DND-41 (cell line): ENCODE measurements at regions not wholly inside any gene's neighbourhood (a gene's known extent, or its start where the extent isn't known, plus 50 kb on each side); places are given as distances from the start of the nearest gene placed in this dataset.

Experiments
- ATAC-seq: fragments of 200-7000 bp; cut with Tn5 transposase; 3 replicates; pipeline ENCODE4 v1.9.1; 2021; ENCODE audit warnings: low read depth; ENCODE audit not compliant: insufficient read depth
- DNase-seq: peaks from one replicate; pipeline ENCODE4 v3.0.0-alpha.2; 2020
- H2AFZ ChIP-seq: 2 replicates; pipeline ENCODE4 v1.6.0; 2012; ENCODE audit warnings: low read depth, low read length
- H3K27ac ChIP-seq: 2 replicates; pipeline ENCODE4 v1.5.1; 2012; ENCODE audit warnings: low read length, inconsistent platforms
- H3K27me3 ChIP-seq: fragments of 200-600 bp; sonication (generic); 2 replicates; pipeline ENCODE4 v1.6.0; 2012; ENCODE audit warnings: low read length, mild to moderate bottlenecking, inconsistent platforms; ENCODE audit not compliant: insufficient read depth, poor library complexity
- H3K36me3 ChIP-seq: 2 replicates; pipeline ENCODE4 v1.5.1; 2012; ENCODE audit warnings: low read length, inconsistent platforms; ENCODE audit not compliant: insufficient read depth
- H3K4me1 ChIP-seq: 2 replicates; pipeline ENCODE4 v1.5.1; 2012; ENCODE audit warnings: mild to moderate bottlenecking, low read length; ENCODE audit not compliant: insufficient read depth
- H3K4me2 ChIP-seq: 2 replicates; pipeline ENCODE4 v1.6.0; 2012; ENCODE audit warnings: mild to moderate bottlenecking, moderate library complexity, low read length, inconsistent platforms; ENCODE audit not compliant: insufficient read depth
- H3K4me3 ChIP-seq, 2 experiments: fragments of 200-600 bp in 1 of 2; shearing (Covaris generic) in 1 of 2; 2 replicates each; pipeline ENCODE4 v1.5.1; 2012 to 2016; ENCODE audit warnings: inconsistent platforms in 2 of 2, low read length in 2 of 2, mild to moderate bottlenecking in 2 of 2, low read depth in 1 of 2, moderate library complexity in 1 of 2
- H3K79me2 ChIP-seq: 2 replicates; pipeline ENCODE4 v1.6.0; 2012; ENCODE audit warnings: low read length, inconsistent platforms; ENCODE audit not compliant: insufficient read depth
- H3K9ac ChIP-seq: 2 replicates; pipeline ENCODE4 v1.6.0; 2012; ENCODE audit warnings: low read depth, mild to moderate bottlenecking, inconsistent platforms, low read length, moderate library complexity
- H3K9me3 ChIP-seq: 2 replicates; pipeline ENCODE4 v1.5.1; 2012; ENCODE audit warnings: low read length, moderate library complexity, mild to moderate bottlenecking, inconsistent platforms; ENCODE audit not compliant: insufficient read depth, severe bottlenecking
- H4K20me1 ChIP-seq: 2 replicates; pipeline ENCODE4 v1.6.0; 2012; ENCODE audit warnings: low read length; ENCODE audit not compliant: insufficient read depth
- EZH2 ChIP-seq: IDR thresholded peaks from 3 replicates; pipeline ENCODE4 v1.6.1; 2012; ENCODE audit warnings: borderline replicate concordance, low read depth, mild to moderate bottlenecking, moderate library complexity, low read length, inconsistent platforms; ENCODE audit not compliant: severe bottlenecking
- TF ChIP-seq, protein P1 (sequence below): IDR thresholded peaks from 2 replicates; pipeline ENCODE4 v1.5.1; 2012; ENCODE audit warnings: borderline replicate concordance, low read length, moderate library complexity, mild to moderate bottlenecking; ENCODE audit not compliant: poor library complexity, severe bottlenecking; ENCODE audit errors: extremely low read depth

- Histone ChIP-seq H3K9me3 (no peaks in the 10 kb centered on the region), H3K4me2 (no peak overlapping the region), H3K36me3 (no peaks in the 10 kb centered on the region), H3K27ac (no peak overlapping the region), H3K79me2 (no peaks in the 10 kb centered on the region), H2AFZ (no peak overlapping the region; the same call in 1 of the 2 replicates), H3K4me1 (no peaks in the 10 kb centered on the region), H3K4me3 (no peak overlapping the region), H3K27me3 (no peaks in the 10 kb centered on the region), H3K9ac (no peak overlapping the region), H4K20me1 (no peaks in the 10 kb centered on the region)
- TF ChIP-seq, protein P1, sequence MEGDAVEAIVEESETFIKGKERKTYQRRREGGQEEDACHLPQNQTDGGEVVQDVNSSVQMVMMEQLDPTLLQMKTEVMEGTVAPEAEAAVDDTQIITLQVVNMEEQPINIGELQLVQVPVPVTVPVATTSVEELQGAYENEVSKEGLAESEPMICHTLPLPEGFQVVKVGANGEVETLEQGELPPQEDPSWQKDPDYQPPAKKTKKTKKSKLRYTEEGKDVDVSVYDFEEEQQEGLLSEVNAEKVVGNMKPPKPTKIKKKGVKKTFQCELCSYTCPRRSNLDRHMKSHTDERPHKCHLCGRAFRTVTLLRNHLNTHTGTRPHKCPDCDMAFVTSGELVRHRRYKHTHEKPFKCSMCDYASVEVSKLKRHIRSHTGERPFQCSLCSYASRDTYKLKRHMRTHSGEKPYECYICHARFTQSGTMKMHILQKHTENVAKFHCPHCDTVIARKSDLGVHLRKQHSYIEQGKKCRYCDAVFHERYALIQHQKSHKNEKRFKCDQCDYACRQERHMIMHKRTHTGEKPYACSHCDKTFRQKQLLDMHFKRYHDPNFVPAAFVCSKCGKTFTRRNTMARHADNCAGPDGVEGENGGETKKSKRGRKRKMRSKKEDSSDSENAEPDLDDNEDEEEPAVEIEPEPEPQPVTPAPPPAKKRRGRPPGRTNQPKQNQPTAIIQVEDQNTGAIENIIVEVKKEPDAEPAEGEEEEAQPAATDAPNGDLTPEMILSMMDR = no peak
- TF ChIP-seq EZH2 = no peak
- DNase-seq (no peak), ATAC-seq (no peak; the same call in 2 of the 3 replicates)
Observed at GRCh38 chr3:30426293-30426993, 180.0 kb upstream of the TGFBR2 start.

DNA sequence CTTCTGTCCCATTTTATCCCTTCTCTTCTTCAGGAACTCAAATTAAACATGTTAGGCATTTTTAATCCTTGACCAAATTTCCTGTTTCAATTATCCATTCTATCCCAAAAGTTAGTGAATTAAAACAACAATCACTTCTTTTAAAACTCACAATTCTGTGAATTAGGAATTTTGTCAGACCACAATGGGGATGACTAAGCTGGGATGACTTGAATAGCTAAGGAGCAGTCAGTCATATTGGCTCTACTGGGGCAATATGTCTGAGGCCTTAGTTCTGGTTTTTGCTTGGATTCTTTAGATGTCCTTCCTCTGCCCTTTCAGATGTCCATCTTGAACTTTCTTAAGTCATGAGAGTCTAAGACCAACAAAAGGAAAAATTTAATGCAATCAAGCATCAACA lies 178.2 kb upstream of the TGFBR2 start:
- no peaks in the 10 kb centered on the region for H3K79me2 ChIP-seq
- H3K4me1 ChIP-seq = no peaks in the 10 kb centered on the region
- no peaks in the 10 kb centered on the region for H4K20me1 ChIP-seq
- no peaks in the 10 kb centered on the region for H3K9me3 ChIP-seq
- no peaks in the 10 kb centered on the region for H3K36me3 ChIP-seq
- TF ChIP-seq EZH2 = no peak
- no peak overlapping the region for H3K4me2 ChIP-seq
- no peak overlapping the region for H2AFZ ChIP-seq
- no peak for DNase-seq
- no peak overlapping the region for H3K27ac ChIP-seq
- H3K9ac ChIP-seq = no peak overlapping the region
- no peak overlapping the region for H3K4me3 ChIP-seq
- no peaks in the 10 kb centered on the region for H3K27me3 ChIP-seq
- ATAC-seq = no peak

DNA sequence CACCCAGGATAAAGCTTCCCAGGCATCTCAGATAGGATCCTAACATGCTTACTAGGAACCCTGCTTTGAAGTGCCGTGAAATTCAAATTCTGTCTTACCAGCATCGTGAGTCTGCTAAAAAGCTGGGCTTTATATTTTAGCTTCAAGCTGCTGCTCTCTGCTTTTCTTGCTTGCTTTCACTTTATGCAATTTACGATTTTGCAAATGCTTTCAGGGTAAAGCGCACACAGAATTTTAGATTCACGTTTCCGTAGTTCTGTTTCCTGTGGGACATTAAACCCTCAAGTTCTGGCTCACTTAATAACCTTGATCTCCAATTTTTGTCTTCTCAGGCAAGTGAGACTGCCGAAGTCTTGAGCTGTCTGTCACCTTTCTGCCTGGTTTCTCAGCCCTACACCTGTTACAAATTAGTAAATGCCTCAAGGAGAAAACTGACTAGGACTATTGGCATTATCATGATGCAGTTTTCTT lies 170.5 kb upstream of the TGFBR2 start:
- peak overlapping the region; percentile 80 for H3K27ac ChIP-seq

GRCh38 chr3:30437171-30437601 lies 169.2 kb upstream of the TGFBR2 start:
- Histone ChIP-seq H3K36me3 (no peaks in the 10 kb centered on the region), H3K27ac (peak overlapping the region; percentile 33; the same call in 1 of the 2 replicates), H2AFZ (0 out of 2 replicates have a peak overlapping the region, but pooled peaks have one; percentile 29), H3K4me3 (no peak overlapping the region), H4K20me1 (no peaks in the 10 kb centered on the region), H3K27me3 (no peaks in the 10 kb centered on the region), H3K4me2 (no peak overlapping the region), H3K4me1 (peaks cover 29% of the 10 kb centered on the region), H3K9ac (no peak overlapping the region), H3K79me2 (no peaks in the 10 kb centered on the region), H3K9me3 (no peaks in the 10 kb centered on the region)
- DNase-seq (no peak), ATAC-seq (no peak)
- TF ChIP-seq, protein P1 = no peak
- TF ChIP-seq EZH2 = no peak

More for the DNA sequence above, 170.5 kb upstream of the TGFBR2 start:
- TF ChIP-seq, protein P1 = no peak
- no peak for TF ChIP-seq EZH2
- H3K27me3 ChIP-seq = no peaks in the 10 kb centered on the region
- H3K9ac ChIP-seq = peak overlapping the region; percentile 53
- H3K9me3 ChIP-seq = no peaks in the 10 kb centered on the region
- no peaks in the 10 kb centered on the region for H3K79me2 ChIP-seq
- DNase-seq = peak; percentile 37
- H3K4me3 ChIP-seq = peak overlapping the region; percentile 17 to 49; a peak in 3 of 4 replicates
- peak; percentile 80 for ATAC-seq
- peak overlapping the region; percentile 69 for H3K4me2 ChIP-seq
- H3K36me3 ChIP-seq = no peaks in the 10 kb centered on the region
- H3K4me1 ChIP-seq = peaks cover 29% of the 10 kb centered on the region
- no peaks in the 10 kb centered on the region for H4K20me1 ChIP-seq
- H2AFZ ChIP-seq = peak overlapping the region; percentile 84
